Mammary epithelial cell (primary cell): ENCODE measurements at regions not wholly inside any gene's neighbourhood (a gene's known extent, or its start where the extent isn't known, plus 50 kb on each side); places are given as distances from the start of the nearest gene placed in this dataset.

Experiments used
- EZH2 ChIP-seq: IDR thresholded peaks from 2 replicates; pipeline ENCODE4 v1.6.1; 2012; ENCODE audit warnings: low read length, inconsistent platforms, borderline replicate concordance
- TF ChIP-seq, protein P1 (sequence below), 2 donors: IDR thresholded peaks in 1 of 2; conservative IDR thresholded peaks in 1 of 2; 2 replicates each; pipeline ENCODE4 v1.5.1; 2011 to 2012; ENCODE audit warnings: inconsistent platforms in 2 of 2, low read length in 2 of 2, mild to moderate bottlenecking in 2 of 2, control low read depth in 1 of 2, low read depth in 1 of 2; ENCODE audit not compliant: insufficient read depth in 1 of 2; ENCODE audit errors: extremely low read depth in 1 of 2

DNA sequence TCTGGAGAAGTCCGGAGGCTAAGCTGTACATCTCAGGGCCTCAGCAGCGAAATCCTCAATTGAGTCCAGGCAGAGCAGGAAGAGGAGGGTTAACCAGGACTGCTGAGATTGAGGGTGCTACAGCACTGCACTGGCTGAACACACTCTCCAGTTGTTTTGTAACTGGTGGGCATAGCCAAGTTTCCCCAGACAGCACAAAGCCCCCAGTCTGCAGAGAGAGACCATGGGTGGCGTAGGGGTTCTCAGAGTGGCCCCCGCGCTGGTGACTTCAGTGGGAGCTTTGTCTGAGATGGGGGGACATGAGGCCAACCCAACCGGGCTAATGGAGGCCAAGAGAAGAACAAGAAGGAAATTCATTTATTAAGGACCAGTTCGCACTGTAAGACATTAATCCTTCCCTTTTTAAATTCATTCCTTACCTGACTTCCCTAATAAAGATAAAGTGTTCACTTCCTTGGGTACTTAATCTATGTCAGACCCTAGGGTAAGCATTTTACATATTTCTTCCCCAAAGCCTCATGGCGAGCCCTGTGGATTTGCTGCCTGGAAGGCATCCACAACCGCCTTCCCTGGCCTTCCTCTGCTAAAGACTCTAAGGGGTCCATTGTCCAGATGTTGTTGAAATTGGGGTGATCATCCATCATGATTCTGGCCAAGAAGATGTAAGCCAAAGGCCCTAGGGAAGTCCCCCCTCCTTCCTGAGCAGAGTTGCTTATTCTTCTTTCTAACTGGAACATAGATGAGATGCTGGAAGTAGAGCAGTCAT lies 121.4 kb upstream of the CHST15 start:
- TF ChIP-seq, protein P1, sequence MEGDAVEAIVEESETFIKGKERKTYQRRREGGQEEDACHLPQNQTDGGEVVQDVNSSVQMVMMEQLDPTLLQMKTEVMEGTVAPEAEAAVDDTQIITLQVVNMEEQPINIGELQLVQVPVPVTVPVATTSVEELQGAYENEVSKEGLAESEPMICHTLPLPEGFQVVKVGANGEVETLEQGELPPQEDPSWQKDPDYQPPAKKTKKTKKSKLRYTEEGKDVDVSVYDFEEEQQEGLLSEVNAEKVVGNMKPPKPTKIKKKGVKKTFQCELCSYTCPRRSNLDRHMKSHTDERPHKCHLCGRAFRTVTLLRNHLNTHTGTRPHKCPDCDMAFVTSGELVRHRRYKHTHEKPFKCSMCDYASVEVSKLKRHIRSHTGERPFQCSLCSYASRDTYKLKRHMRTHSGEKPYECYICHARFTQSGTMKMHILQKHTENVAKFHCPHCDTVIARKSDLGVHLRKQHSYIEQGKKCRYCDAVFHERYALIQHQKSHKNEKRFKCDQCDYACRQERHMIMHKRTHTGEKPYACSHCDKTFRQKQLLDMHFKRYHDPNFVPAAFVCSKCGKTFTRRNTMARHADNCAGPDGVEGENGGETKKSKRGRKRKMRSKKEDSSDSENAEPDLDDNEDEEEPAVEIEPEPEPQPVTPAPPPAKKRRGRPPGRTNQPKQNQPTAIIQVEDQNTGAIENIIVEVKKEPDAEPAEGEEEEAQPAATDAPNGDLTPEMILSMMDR (conservative IDR thresholded peaks at IDR 0.05 in 1 of 2, IDR thresholded peaks at IDR 0.05 in 1 of 2; ENCODE audit: extremely low read depth in 1 of 2, insufficient read depth in 1 of 2, low read depth in 1 of 2, low read length in 2 of 2) = no peak
- no peak for TF ChIP-seq EZH2
